Activated T-cell treated with anti-CD3 and anti-CD28 coated beads, Interleukin-2, amount 50 U/mL, for 4 hours (primary cell): ENCODE measurements at regions not wholly inside any gene's neighbourhood (a gene's known extent, or its start where the extent isn't known, plus 50 kb on each side); places are given as distances from the start of the nearest gene placed in this dataset.
"Not testable (repeated sequence)": the region's sequence is repeated elsewhere in the genome, so short reads cannot be mapped to it uniquely, and the experiment has no call there.

ENCODE experiments used
- ATAC-seq, 2 donors: fragments of 200-7000 bp; cut with Tn5 transposase; one replicate each; pipeline ENCODE4 v1.10.0; 2021
- DNase-seq: peaks from one replicate; pipeline ENCODE4 v3.0.0-alpha.2; 2020
- H3K27me3 Mint-ChIP-seq: one replicate; pipeline ENCODE4 v1.8.0; 2021; ENCODE audit warnings: low read depth, mixed read lengths
- H3K36me3 Mint-ChIP-seq: one replicate; pipeline ENCODE4 v1.8.0; 2022; ENCODE audit warnings: mixed read lengths; ENCODE audit not compliant: insufficient read depth
- H3K4me1 Mint-ChIP-seq: one replicate; pipeline ENCODE4 v1.8.0; 2021; ENCODE audit warnings: low read depth, mixed read lengths
- H3K4me3 Mint-ChIP-seq: one replicate; pipeline ENCODE4 v1.8.0; 2021; ENCODE audit warnings: mild to moderate bottlenecking, moderate library complexity, mixed read lengths
- H3K9me3 Mint-ChIP-seq: one replicate; pipeline ENCODE4 v1.8.0; 2021; ENCODE audit warnings: mixed read lengths

GRCh38 chr18:6498289-6498856 is 83.7 kb upstream of the L3MBTL4 start:
- Mint-ChIP-seq H3K4me3 (no peak overlapping the region), H3K27me3 (no peaks in the 10 kb centered on the region), H3K4me1 (no peaks in the 10 kb centered on the region), H3K9me3 (peaks cover 5% of the 10 kb centered on the region), H3K36me3 (no peaks in the 10 kb centered on the region)
- DNase-seq (no peak), ATAC-seq (no peak)

- ATAC-seq, result no peak
- no peaks in the 10 kb centered on the region for H3K4me1 Mint-ChIP-seq
- peaks cover 9% of the 10 kb centered on the region for H3K9me3 Mint-ChIP-seq
- H3K27me3 Mint-ChIP-seq, result no peaks in the 10 kb centered on the region
- no peak for DNase-seq
- H3K36me3 Mint-ChIP-seq, result no peaks in the 10 kb centered on the region
- H3K4me3 Mint-ChIP-seq, result no peak overlapping the region
Measured at GRCh38 chr18:6504605-6505497, 90.1 kb upstream of the L3MBTL4 start.

GRCh38 chr18:6505498-6505875 is 90.8 kb upstream of the L3MBTL4 start:
- ATAC-seq (no peak), DNase-seq (no peak)
- Mint-ChIP-seq H3K4me1 (no peaks in the 10 kb centered on the region), H3K27me3 (no peaks in the 10 kb centered on the region), H3K4me3 (no peak overlapping the region), H3K9me3 (peaks cover 9% of the 10 kb centered on the region), H3K36me3 (no peaks in the 10 kb centered on the region)

DNA sequence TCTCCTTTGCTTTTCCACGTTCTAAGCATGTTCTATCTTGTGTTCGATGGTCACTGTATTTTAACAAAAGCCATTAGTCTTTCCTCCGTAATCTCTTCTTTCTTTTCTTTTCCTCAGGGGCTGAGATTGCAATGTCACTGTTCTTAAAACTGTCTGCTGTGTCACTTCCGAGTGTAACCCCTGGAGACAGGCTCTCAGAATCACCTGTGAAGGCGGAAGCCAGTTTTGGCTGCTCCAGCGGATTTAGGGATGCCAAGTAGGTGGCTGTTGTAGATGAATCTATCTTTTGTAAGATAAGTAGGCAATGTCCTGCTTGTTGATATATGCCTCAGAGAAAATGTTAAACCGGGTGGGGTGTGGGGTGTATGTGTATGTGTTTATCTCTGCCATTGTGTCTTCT is 94.7 kb upstream of the L3MBTL4 start:
- peaks cover 4% of the 10 kb centered on the region for H3K9me3 Mint-ChIP-seq
- no peaks in the 10 kb centered on the region for H3K36me3 Mint-ChIP-seq
- DNase-seq (no peak), ATAC-seq (no peak)
- H3K27me3 Mint-ChIP-seq, result no peaks in the 10 kb centered on the region
- no peak overlapping the region for H3K4me3 Mint-ChIP-seq
- no peaks in the 10 kb centered on the region for H3K4me1 Mint-ChIP-seq

DNA sequence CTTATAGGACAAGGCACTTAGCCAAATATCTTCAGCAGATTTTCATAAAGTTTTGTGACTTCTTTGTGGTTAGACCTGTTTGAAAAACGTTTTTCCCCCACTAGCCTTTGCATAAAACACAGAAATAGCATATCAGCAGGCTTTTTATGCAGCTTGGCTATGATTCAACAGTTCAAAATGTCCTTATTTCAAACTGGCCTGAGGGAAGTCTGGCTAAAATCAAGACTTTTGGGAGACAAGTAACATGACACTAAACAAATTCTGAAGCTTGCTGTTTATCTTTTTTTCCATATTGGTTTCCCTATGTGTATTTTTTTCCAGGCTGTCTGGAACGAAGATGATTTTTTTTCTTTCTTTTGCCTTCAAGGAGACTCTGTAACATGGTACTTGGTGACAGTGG is 95.1 kb upstream of the L3MBTL4 start:
- Mint-ChIP-seq H3K9me3 (peaks cover 4% of the 10 kb centered on the region), H3K4me1 (no peaks in the 10 kb centered on the region), H3K36me3 (no peaks in the 10 kb centered on the region), H3K4me3 (no peak overlapping the region), H3K27me3 (no peaks in the 10 kb centered on the region)
- DNase-seq, result no peak
- ATAC-seq, result no peak

DNA sequence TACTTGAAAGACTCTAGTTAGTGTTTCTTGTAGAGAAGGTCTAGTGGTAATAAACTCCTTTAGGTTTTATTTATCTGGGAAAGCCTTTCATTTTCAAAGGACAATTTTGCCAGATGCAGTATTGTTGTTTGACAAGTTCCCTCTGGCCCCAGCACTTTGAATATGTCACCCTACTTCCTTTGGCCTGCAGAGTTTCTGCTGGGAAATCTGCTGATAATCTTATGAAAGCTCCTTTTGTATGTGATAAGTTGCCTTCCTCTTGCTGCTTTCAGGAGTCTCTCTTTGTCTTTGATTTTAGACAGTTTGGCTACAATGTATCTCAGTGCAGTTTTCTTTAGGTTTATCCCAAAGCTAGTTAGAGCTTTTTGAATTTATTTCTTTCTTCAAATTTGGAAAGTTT is 106.2 kb upstream of the L3MBTL4 start:
- Mint-ChIP-seq H3K4me1 (no peaks in the 10 kb centered on the region), H3K4me3 (no peak overlapping the region), H3K9me3 (peaks cover 22% of the 10 kb centered on the region), H3K27me3 (peaks cover 3% of the 10 kb centered on the region), H3K36me3 (no peaks in the 10 kb centered on the region)
- no peak for DNase-seq
- no peak for ATAC-seq

DNA sequence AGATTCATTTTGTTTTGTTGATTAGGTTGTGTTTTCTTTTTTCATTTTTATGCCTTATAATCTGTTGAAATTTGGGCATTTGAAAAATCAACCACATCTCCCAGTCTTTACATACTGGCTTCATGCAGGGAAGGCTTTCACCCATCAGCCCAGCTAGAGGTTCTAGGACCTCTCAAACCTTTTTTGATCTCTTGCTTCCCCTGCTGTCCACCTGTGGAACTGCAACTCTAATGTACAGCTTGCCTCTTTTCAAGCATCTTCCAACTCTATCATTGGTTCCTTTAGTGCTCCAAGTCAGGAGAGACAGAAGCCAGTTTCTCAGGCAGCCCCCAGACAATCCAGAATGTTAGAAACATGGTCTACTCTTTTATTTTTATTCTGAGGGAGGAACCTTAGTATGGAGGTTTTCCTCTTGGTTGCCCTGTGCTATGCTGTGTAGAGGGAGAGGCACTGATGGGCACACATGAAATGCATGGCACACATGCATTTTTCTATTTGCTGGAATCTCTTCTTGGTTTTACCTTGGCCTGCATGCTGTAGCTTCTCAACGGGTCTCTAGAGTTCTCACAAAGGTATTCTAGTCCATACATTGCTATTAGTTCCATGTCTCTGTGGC is 107.2 kb upstream of the L3MBTL4 start:
- DNase-seq, result no peak
- peaks cover 3% of the 10 kb centered on the region for H3K27me3 Mint-ChIP-seq
- no peaks in the 10 kb centered on the region for H3K4me1 Mint-ChIP-seq
- H3K9me3 Mint-ChIP-seq, result peaks cover 17% of the 10 kb centered on the region
- no peak for ATAC-seq
- H3K36me3 Mint-ChIP-seq, result no peaks in the 10 kb centered on the region
- no peak overlapping the region for H3K4me3 Mint-ChIP-seq

DNA sequence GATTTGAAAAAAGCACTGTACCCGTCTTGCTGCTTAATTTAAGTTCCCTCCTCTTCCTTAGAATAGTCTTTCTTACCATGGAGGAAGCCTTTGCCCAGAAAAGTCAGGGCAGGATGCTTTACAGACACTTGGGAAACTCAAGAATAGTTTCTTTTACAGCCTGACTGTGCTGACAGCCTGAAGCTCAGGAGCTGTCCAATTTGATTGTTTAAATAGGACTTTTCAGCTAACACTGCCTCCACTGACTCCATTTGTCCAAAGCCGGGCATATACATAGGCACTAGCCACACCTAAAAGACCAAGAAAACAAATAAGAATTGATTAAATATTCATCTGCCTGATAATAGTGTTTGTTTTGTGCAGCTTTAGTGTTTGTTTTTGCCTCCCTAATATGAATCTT is 110.9 kb upstream of the L3MBTL4 start:
- H3K36me3 Mint-ChIP-seq, result no peaks in the 10 kb centered on the region
- no peak for ATAC-seq
- peaks cover 18% of the 10 kb centered on the region for H3K9me3 Mint-ChIP-seq
- H3K4me1 Mint-ChIP-seq, result no peaks in the 10 kb centered on the region
- no peak for DNase-seq
- H3K27me3 Mint-ChIP-seq, result peaks cover 3% of the 10 kb centered on the region
- H3K4me3 Mint-ChIP-seq, result no peak overlapping the region

GRCh38 chr18:6537475-6537874 is 122.8 kb upstream of the L3MBTL4 start:
- H3K4me3 Mint-ChIP-seq, result no peak overlapping the region
- DNase-seq (no peak), ATAC-seq (no peak)
- H3K27me3 Mint-ChIP-seq, result no peaks in the 10 kb centered on the region
- H3K4me1 Mint-ChIP-seq, result no peaks in the 10 kb centered on the region
- peaks cover 5% of the 10 kb centered on the region for H3K9me3 Mint-ChIP-seq
- no peaks in the 10 kb centered on the region for H3K36me3 Mint-ChIP-seq

GRCh38 chr18:6541131-6541679 is 126.5 kb upstream of the L3MBTL4 start:
- not testable (repeated sequence) for H3K27me3 Mint-ChIP-seq, DNase-seq, H3K4me1 Mint-ChIP-seq, H3K4me3 Mint-ChIP-seq, H3K36me3 Mint-ChIP-seq, ATAC-seq, H3K9me3 Mint-ChIP-seq

DNA sequence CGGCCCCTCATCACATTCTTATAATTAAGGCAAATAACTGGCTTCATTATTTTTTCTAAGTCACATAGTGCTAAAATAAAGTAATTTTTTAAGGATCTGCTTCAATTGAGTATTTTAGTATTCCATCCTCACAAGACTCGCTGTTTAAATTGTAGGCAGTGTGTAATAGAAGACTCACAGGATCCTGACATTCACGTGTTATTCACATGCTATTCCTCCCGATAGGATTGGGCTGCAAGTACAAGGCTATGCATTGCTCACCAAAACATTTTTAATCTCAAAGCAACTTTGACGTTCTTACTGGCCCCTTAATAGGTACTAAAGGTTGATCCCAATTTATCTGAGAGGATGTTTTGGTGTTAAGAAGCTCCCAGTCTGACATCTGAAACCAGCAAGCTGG is 127.6 kb upstream of the L3MBTL4 start:
- Mint-ChIP-seq H3K9me3 (peaks cover 5% of the 10 kb centered on the region), H3K4me3 (no peak overlapping the region), H3K27me3 (no peaks in the 10 kb centered on the region), H3K36me3 (no peaks in the 10 kb centered on the region), H3K4me1 (no peaks in the 10 kb centered on the region)
- no peak for DNase-seq
- ATAC-seq, result no peak

- H3K4me3 Mint-ChIP-seq, result no peak overlapping the region
- peaks cover 5% of the 10 kb centered on the region for H3K9me3 Mint-ChIP-seq
- no peaks in the 10 kb centered on the region for H3K27me3 Mint-ChIP-seq
- no peaks in the 10 kb centered on the region for H3K4me1 Mint-ChIP-seq
- H3K36me3 Mint-ChIP-seq, result no peaks in the 10 kb centered on the region
- DNase-seq (no peak), ATAC-seq (no peak)
Measured at GRCh38 chr18:6543330-6543908, 128.7 kb upstream of the L3MBTL4 start.

DNA sequence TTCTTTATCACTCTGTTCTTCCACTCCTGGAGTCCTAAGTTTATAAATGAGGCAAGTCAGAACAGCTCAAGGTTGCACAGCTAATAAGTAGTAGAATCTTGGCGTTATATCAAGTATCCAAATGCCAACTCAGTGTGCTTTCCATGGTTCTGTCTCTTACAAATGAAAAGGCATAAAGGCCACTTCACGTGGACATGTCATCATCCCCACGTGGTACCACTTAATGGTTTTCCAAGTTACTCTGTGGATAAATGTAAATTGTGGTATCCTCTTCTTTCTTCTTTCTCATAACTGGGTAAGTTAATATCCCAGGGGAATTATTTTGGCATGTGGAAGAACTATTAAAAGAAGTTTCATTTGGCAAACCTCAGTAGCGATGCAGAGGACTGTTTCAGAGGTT is 131.5 kb upstream of the L3MBTL4 start:
- no peaks in the 10 kb centered on the region for H3K27me3 Mint-ChIP-seq
- no peaks in the 10 kb centered on the region for H3K4me1 Mint-ChIP-seq
- H3K36me3 Mint-ChIP-seq, result no peaks in the 10 kb centered on the region
- no peaks in the 10 kb centered on the region for H3K9me3 Mint-ChIP-seq
- no peak overlapping the region for H3K4me3 Mint-ChIP-seq
- ATAC-seq, result no peak
- no peak for DNase-seq

DNA sequence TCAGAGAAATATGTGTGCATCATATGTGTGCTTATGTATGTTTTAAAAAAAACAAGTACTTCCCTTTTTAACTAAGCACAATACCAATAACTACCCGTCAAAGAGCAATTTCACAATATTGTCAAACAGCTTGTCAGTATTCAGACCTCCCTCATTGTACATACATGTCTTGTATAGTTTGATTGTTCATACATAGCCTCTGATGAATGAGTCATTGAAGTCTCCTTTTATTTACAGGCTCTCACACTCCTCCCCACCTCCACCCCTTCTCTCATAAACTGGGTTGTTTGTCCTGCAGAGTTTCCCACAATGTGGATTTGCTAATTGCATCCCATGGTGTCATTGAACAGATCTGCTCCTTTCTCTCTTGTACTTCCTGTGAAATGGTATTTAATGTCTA is 132.8 kb upstream of the L3MBTL4 start:
- no peak for DNase-seq
- H3K36me3 Mint-ChIP-seq, result no peaks in the 10 kb centered on the region
- H3K4me3 Mint-ChIP-seq, result no peak overlapping the region
- H3K9me3 Mint-ChIP-seq, result no peaks in the 10 kb centered on the region
- no peak for ATAC-seq
- no peaks in the 10 kb centered on the region for H3K27me3 Mint-ChIP-seq
- no peaks in the 10 kb centered on the region for H3K4me1 Mint-ChIP-seq
